ENCODE measurements at regions not wholly inside any gene's neighbourhood (a gene's known extent, or its start where the extent isn't known, plus 50 kb on each side); places are given as distances from the start of the nearest gene placed in this dataset.
"Not testable (repeated sequence)": the region's sequence is repeated elsewhere in the genome, so short reads cannot be mapped to it uniquely, and the experiment has no call there.

GRCh38 chr4:116118221-116118620 lies 967.2 kb downstream of the TRAM1L1 start (continued):
- TF ChIP-seq REST (IDR thresholded peaks at IDR 0.05; ENCODE audit: unreplicated experiment), result no peak
- TF ChIP-seq EZH2phosphoT487 (IDR thresholded peaks at IDR 0.05; ENCODE audit: unreplicated experiment), result no peak
- TF ChIP-seq ETS1 (IDR thresholded peaks at IDR 0.05), result no peak
- TF ChIP-seq NANOG (IDR thresholded peaks at IDR 0.05; ENCODE audit: borderline replicate concordance), result no peak

- not testable (repeated sequence) for H3K36me3 Mint-ChIP-seq (ENCODE audit: low read depth); H3K79me2 ChIP-seq (replicated peaks; ENCODE audit: insufficient read depth); H3K4me1 ChIP-seq (ENCODE audit: insufficient read depth); ATAC-seq; H4K20me1 ChIP-seq (replicated peaks; ENCODE audit: insufficient read depth); H3K9me2 ChIP-seq (ENCODE audit: insufficient read depth); H3K27ac ChIP-seq (ENCODE audit: low read depth); H3K4me1 Mint-ChIP-seq; H3K4me2 ChIP-seq; H2AFZ ChIP-seq; H3K4me3 Mint-ChIP-seq; DNase-seq (ENCODE audit: low spot score); H3K27me3 ChIP-seq (ENCODE audit: insufficient read depth); H3F3A ChIP-seq (replicated peaks; ENCODE audit: low read depth); H3K27ac Mint-ChIP-seq; H3K4me3 ChIP-seq; H3K36me3 ChIP-seq (ENCODE audit: insufficient read depth); H3K9me3 Mint-ChIP-seq; H3K27me3 Mint-ChIP-seq (ENCODE audit: insufficient read depth, low read depth, poor library complexity)
Measured at GRCh38 chr4:116112861-116113260, 972.5 kb downstream of the TRAM1L1 start.

- H3K9me3 Mint-ChIP-seq, result no peaks in the 10 kb centered on the region; the same call in 2 of the 3 replicates
- no peaks in the 10 kb centered on the region for H3K4me1 Mint-ChIP-seq
- no peak overlapping the region for H3K4me3 Mint-ChIP-seq
- Histone ChIP-seq H3F3A (replicated peaks; ENCODE audit: low read depth) (no peaks in the 10 kb centered on the region), H3K4me2 (no peak overlapping the region), H3K4me3 (no peak overlapping the region), H3K9me2 (ENCODE audit: insufficient read depth) (no peaks in the 10 kb centered on the region), H4K20me1 (replicated peaks; ENCODE audit: insufficient read depth) (no peaks in the 10 kb centered on the region), H3K27ac (ENCODE audit: low read depth) (no peak overlapping the region), H3K27me3 (ENCODE audit: insufficient read depth) (no peaks in the 10 kb centered on the region), H3K79me2 (replicated peaks; ENCODE audit: insufficient read depth) (no peaks in the 10 kb centered on the region), H3K36me3 (ENCODE audit: insufficient read depth) (no peaks in the 10 kb centered on the region), H3K4me1 (ENCODE audit: insufficient read depth) (no peaks in the 10 kb centered on the region), H2AFZ (no peak overlapping the region)
- no peak for ATAC-seq
- no peaks in the 10 kb centered on the region for H3K36me3 Mint-ChIP-seq (ENCODE audit: low read depth)
- peak overlapping the region; percentile 15; the same call in 1 of the 2 replicates for H3K27ac Mint-ChIP-seq
- peaks cover 2% of the 10 kb centered on the region for H3K27me3 Mint-ChIP-seq (ENCODE audit: insufficient read depth, low read depth, poor library complexity)
- no peak for DNase-seq (ENCODE audit: low spot score)
- TF ChIP-seq STAT1 (IDR thresholded peaks at IDR 0.05; ENCODE audit: unreplicated experiment) (no peak), EZH2phosphoT487 (IDR thresholded peaks at IDR 0.05; ENCODE audit: unreplicated experiment) (no peak), NANOG (IDR thresholded peaks at IDR 0.05; ENCODE audit: borderline replicate concordance) (no peak), ZNF114 (CRISPR knock-in tag; IDR thresholded peaks at IDR 0.05) (no peak), REST (IDR thresholded peaks at IDR 0.05; ENCODE audit: unreplicated experiment) (no peak)
Measured at GRCh38 chr4:116110713-116111112, 974.7 kb downstream of the TRAM1L1 start.

Measured in GM23338 (cell line).